Breast epithelium (tissue), 3 donors: ENCODE measurements at regions not wholly inside any gene's neighbourhood (a gene's known extent, or its start where the extent isn't known, plus 50 kb on each side); places are given as distances from the start of the nearest gene placed in this dataset.

Experiments
- POLR2A ChIP-seq: fragments of 450-650 bp; IDR thresholded peaks from one replicate; pipeline ENCODE4 v1.6.1; 2016; ENCODE audit warnings: antibody characterized with exemption, mild to moderate bottlenecking, moderate library complexity
- POLR2AphosphoS5 ChIP-seq, 3 donors: sonication (generic); formaldehyde crosslinking; IDR thresholded peaks; one replicate each; pipeline ENCODE4 v1.6.1; 2017; ENCODE audit warnings: antibody characterized with exemption in 3 of 3
- TF ChIP-seq, protein P1 (sequence below), 3 donors: fragments of 450-650 bp; IDR thresholded peaks; one replicate each; pipeline ENCODE4 v1.5.1; 2016 to 2017; ENCODE audit warnings: antibody characterized with exemption in 3 of 3, mild to moderate bottlenecking in 3 of 3, moderate library complexity in 3 of 3

DNA sequence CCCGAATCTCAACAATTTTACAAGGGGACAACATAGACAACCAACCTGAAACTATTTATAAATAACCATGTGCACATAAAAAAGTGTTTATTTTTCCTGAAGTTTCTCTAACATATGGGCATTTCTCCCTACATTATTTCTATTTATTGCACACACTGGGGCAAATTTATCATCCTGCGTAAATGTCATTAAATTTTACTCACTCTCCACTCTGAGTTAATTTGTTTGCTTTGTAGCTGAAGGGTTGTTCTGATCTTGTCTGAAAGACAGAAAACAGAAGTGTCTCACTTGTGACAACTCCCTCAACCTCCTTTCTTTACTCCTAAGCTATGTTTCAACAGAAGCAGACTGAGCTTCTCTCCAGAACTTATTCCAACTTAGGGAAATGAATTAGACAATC, 194.2 kb downstream of the HIPK3 start:
- TF ChIP-seq, protein P1, sequence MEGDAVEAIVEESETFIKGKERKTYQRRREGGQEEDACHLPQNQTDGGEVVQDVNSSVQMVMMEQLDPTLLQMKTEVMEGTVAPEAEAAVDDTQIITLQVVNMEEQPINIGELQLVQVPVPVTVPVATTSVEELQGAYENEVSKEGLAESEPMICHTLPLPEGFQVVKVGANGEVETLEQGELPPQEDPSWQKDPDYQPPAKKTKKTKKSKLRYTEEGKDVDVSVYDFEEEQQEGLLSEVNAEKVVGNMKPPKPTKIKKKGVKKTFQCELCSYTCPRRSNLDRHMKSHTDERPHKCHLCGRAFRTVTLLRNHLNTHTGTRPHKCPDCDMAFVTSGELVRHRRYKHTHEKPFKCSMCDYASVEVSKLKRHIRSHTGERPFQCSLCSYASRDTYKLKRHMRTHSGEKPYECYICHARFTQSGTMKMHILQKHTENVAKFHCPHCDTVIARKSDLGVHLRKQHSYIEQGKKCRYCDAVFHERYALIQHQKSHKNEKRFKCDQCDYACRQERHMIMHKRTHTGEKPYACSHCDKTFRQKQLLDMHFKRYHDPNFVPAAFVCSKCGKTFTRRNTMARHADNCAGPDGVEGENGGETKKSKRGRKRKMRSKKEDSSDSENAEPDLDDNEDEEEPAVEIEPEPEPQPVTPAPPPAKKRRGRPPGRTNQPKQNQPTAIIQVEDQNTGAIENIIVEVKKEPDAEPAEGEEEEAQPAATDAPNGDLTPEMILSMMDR (IDR thresholded peaks at IDR 0.05) = no peak
- TF ChIP-seq POLR2A (no peak), POLR2AphosphoS5 (IDR thresholded peaks at IDR 0.05) (no peak)
